HL-60 (cell line): ENCODE measurements at regions not wholly inside any gene's neighbourhood (a gene's known extent, or its start where the extent isn't known, plus 50 kb on each side); places are given as distances from the start of the nearest gene placed in this dataset.
"Not testable (repeated sequence)": the region's sequence is repeated elsewhere in the genome, so short reads cannot be mapped to it uniquely, and the experiment has no call there.

Experiments used
- DNase-seq, 2 experiments: peaks; one replicate each; pipeline ENCODE4 v3.0.0-alpha.2; 2010 to 2020; ENCODE audit warnings: low read depth in 1 of 2, low spot score in 1 of 2
- H3K27ac ChIP-seq: fragments of 250-450 bp; sonication (Bioruptor Pico); replicated peaks from 2 replicates; pipeline ENCODE4 v1.5.1; 2020; ENCODE audit warnings: mild to moderate bottlenecking, moderate library complexity
- H3K27me3 ChIP-seq: fragments of 250-450 bp; sonication (Bioruptor Pico); 2 replicates; pipeline ENCODE4 v1.5.1; 2021; ENCODE audit warnings: mild to moderate bottlenecking, moderate library complexity; ENCODE audit not compliant: insufficient read depth, poor library complexity, severe bottlenecking
- H3K4me3 ChIP-seq: replicated peaks from 2 replicates; pipeline ENCODE4 v1.5.1; 2011; ENCODE audit warnings: mild to moderate bottlenecking, control low read depth, low read length; ENCODE audit not compliant: insufficient read depth

- H3K27me3 ChIP-seq, H3K27ac ChIP-seq, DNase-seq, H3K4me3 ChIP-seq: not testable (repeated sequence)
Measured at GRCh38 chr14:19659850-19660558, 53.7 kb downstream of the OR11H2 start.

GRCh38 chr14:19658706-19659105 is 55.0 kb downstream of the OR11H2 start:
- not testable (repeated sequence) for H3K27me3 ChIP-seq, DNase-seq, H3K4me3 ChIP-seq, H3K27ac ChIP-seq

DNA sequence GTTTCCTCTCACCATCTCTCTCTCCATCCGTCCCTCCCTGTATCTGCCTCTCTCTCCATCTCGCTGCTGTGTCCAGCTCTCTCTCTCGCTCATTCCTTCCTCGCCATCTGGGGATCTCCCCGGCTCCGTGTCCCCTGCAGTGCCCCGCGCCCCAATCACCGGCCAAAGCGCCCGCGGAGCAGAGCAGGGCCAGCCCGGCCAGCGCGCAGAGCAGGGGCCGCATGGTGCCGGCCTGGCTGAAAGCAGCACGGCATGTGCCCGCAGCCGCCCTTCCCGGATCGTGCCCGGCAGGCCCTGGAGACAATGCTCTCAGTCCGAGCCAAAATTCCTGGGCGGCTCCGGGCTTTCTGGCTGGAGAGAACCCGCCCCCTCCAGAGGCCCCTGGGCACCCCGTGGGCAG is 75.1 kb downstream of the OR11H2 start:
- not testable (repeated sequence) for DNase-seq, H3K27me3 ChIP-seq, H3K4me3 ChIP-seq, H3K27ac ChIP-seq

- not testable (repeated sequence) for DNase-seq, H3K27me3 ChIP-seq, H3K4me3 ChIP-seq, H3K27ac ChIP-seq
Measured at GRCh38 chr14:19638042-19638322, 75.7 kb downstream of the OR11H2 start.

DNA sequence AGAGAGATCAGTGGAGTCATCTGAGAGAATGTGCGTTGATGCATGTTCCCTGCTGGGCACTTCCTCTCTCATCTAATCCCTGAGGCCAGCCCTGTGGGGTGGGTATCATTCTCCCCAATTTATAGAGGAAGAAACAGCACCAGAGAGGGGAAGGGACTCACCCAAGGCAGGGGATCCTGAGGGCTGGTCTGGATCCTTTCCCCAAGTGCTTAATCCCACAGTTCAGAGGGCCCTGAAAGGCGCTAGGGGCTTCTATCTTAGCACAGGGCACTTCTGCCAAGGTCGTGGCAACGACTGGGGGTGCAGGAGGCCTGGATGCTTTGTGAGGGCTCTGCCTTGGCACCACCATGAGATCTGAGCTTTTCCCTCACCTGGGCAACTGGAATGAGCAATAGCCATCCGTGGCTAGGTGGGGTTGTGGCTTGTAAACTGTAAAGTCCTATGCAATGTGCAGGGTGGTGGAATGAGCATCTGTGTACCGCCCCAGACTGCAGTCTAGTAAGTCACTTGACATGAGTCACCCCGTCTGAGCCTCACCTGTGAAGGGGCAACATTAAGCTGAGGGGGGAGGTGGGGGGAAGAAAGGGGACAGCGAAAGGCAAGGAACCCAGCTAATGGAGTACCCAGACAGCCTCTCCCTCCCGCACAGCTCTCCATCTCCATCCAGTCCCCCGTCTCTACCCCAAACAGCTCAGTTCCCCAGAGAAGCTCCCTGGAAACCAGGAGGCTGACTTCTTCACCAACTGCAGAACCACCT is 76.2 kb downstream of the OR11H2 start:
- H3K4me3 ChIP-seq, H3K27ac ChIP-seq, DNase-seq, H3K27me3 ChIP-seq: not testable (repeated sequence)

GRCh38 chr14:19613546-19613945 is 100.1 kb downstream of the OR11H2 start:
- H3K4me3 ChIP-seq, H3K27me3 ChIP-seq, H3K27ac ChIP-seq: not testable (repeated sequence)
- DNase-seq, result peak in 1 of 2 experiments; percentile 63
